SJCRH30 (cell line): ENCODE measurements at regions not wholly inside any gene's neighbourhood (a gene's known extent, or its start where the extent isn't known, plus 50 kb on each side); places are given as distances from the start of the nearest gene placed in this dataset.

ENCODE experiments used
- DNase-seq, 2 experiments: peaks; one replicate each; pipeline ENCODE4 v3.0.0-alpha.2; 2015 to 2020
- H3K27ac ChIP-seq: fragments of 250-450 bp; sonication (Bioruptor Pico); 2 replicates; pipeline ENCODE4 v1.5.1; 2020; ENCODE audit warnings: mild to moderate bottlenecking, moderate library complexity
- H3K27me3 ChIP-seq: fragments of 250-450 bp; sonication (Bioruptor Pico); 2 replicates; pipeline ENCODE4 v1.5.1; 2020; ENCODE audit warnings: mild to moderate bottlenecking, moderate library complexity
- H3K36me3 ChIP-seq: fragments of 250-450 bp; sonication (Bioruptor Pico); 2 replicates; pipeline ENCODE4 v1.5.1; 2020; ENCODE audit warnings: mild to moderate bottlenecking, moderate library complexity
- H3K4me1 ChIP-seq: fragments of 250-450 bp; sonication (Bioruptor Pico); 2 replicates; pipeline ENCODE4 v1.5.1; 2020; ENCODE audit warnings: mild to moderate bottlenecking, moderate library complexity
- H3K4me3 ChIP-seq: fragments of 250-450 bp; sonication (Bioruptor Pico); 2 replicates; pipeline ENCODE4 v1.5.1; 2020; ENCODE audit warnings: mild to moderate bottlenecking, moderate library complexity
- H3K9me3 ChIP-seq: fragments of 250-450 bp; sonication (Bioruptor Pico); replicated peaks from 2 replicates; pipeline ENCODE4 v1.5.1; 2020; ENCODE audit warnings: mild to moderate bottlenecking, moderate library complexity

DNA sequence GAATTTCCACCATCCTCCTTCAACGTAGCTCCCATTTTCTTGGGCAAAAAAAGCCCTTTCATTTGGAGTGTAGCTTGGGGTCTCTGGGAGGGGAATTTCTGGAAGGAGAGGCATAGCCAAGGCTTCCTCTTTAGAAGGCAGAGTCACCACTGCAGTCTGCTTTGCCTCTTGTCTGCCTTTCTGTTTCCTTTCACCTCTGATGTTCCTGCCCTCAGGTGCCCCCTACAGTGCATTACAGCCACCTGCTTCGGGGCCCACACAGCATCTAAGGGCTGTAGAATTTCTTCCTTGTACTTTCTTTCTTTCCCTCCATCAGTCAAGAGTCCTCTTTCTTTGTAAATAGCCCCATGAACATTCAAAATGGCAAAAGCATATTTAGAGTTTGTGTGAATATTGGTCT lies 1313.9 kb downstream of the TMEM121 start:
- no peak for DNase-seq
- H3K27me3 ChIP-seq, result no peaks in the 10 kb centered on the region
- H3K4me3 ChIP-seq, result no peak overlapping the region
- H3K36me3 ChIP-seq, result no peaks in the 10 kb centered on the region
- no peaks in the 10 kb centered on the region for H3K9me3 ChIP-seq
- no peaks in the 10 kb centered on the region; the same call in 1 of the 2 replicates for H3K4me1 ChIP-seq
- H3K27ac ChIP-seq, result no peak overlapping the region

DNA sequence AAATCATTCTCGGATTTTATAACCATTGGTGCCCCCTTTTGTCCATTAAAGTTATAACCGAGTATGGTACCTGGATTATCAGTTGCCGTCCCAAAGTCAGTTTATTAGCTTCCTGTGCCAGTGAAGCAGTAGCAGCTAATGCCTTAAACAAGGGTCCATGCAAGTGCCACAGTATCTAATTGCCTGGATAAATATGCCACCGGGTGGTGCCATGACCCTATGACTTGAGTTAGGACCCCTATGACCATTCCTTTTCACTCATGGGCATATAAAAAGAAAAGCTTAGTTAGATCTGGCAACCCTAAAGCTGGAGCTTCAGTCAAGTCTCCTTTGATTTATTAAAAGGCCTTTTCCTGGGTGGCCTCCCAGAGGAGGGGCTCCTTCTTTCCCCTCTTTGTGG lies 1314.6 kb downstream of the TMEM121 start:
- DNase-seq, result no peak
- no peaks in the 10 kb centered on the region for H3K27me3 ChIP-seq
- no peaks in the 10 kb centered on the region for H3K36me3 ChIP-seq
- H3K4me3 ChIP-seq, result no peak overlapping the region
- H3K9me3 ChIP-seq, result no peaks in the 10 kb centered on the region
- H3K27ac ChIP-seq, result no peak overlapping the region
- no peaks in the 10 kb centered on the region; the same call in 1 of the 2 replicates for H3K4me1 ChIP-seq

DNA sequence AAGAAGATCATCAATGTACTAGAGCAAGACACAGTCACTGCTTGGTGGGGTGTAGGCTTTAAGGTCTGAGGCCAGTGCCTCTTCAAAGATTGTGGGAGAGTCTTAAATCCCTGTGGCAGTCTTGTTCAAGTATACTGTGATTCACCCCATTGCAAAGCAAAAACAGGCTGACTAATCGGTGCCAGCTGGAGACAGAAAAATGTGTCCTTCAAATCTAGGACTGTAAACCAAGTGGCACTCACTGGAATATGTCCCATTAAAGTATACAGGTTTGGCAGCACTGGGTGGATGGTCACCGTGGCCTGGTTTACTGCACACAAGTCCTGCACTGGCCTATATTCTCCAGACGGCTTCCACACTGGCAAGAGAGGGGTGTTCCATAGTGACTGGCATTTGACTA lies 1315.3 kb downstream of the TMEM121 start:
- DNase-seq, result no peak
- Histone ChIP-seq H3K36me3 (no peaks in the 10 kb centered on the region), H3K27ac (no peak overlapping the region), H3K27me3 (no peaks in the 10 kb centered on the region), H3K4me1 (no peaks in the 10 kb centered on the region; the same call in 1 of the 2 replicates), H3K9me3 (no peaks in the 10 kb centered on the region), H3K4me3 (no peak overlapping the region)

DNA sequence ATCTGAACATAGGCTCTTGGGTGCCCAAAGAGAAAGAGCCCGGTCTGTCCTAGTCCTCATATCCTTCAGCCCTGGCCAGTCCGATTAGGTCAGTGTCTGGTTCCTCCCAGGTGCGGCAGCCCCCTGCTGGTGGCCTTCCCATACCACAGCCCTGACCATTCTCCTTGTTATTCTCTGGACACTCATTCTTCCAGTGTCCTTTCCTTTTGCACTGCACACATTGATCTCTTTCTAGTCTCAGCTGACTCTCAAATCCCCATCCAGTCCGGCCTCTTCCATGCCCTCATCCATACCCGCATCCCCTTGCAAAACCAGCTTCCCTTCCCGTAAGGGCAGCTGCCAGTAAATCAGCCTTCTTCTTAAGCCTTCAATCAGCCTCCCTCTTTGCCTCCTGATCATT lies 1316.3 kb downstream of the TMEM121 start:
- no peaks in the 10 kb centered on the region for H3K9me3 ChIP-seq
- DNase-seq, result no peak

DNA sequence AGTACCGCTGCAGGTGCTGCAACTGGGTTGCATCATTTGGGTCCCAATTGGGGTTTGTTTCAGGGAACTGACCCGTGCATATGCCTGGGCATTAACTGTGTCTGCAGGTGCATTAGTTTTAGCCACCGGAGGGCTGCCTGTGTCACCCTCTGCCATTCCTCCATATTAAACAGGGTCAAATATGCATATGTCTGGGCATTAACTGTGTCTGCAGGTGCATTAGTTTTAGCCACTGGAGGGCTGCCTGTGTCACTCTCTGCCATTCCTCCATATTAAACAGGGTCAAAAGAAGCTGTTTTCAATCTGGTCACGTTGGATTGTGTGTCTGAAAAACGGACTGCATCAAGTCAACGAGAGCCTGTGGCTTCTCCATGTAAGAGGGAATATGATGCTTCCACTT lies 1317.0 kb downstream of the TMEM121 start:
- Histone ChIP-seq H3K27me3 (no peaks in the 10 kb centered on the region), H3K27ac (no peak overlapping the region), H3K36me3 (no peaks in the 10 kb centered on the region), H3K4me3 (peak overlapping the region; percentile 56), H3K9me3 (no peaks in the 10 kb centered on the region), H3K4me1 (no peaks in the 10 kb centered on the region; the same call in 1 of the 2 replicates)
- DNase-seq, result no peak

More for the DNA sequence above, 1316.3 kb downstream of the TMEM121 start:
- Histone ChIP-seq H3K4me3 (no peak overlapping the region), H3K36me3 (no peaks in the 10 kb centered on the region), H3K27me3 (no peaks in the 10 kb centered on the region), H3K27ac (no peak overlapping the region), H3K4me1 (no peaks in the 10 kb centered on the region; the same call in 1 of the 2 replicates)

DNA sequence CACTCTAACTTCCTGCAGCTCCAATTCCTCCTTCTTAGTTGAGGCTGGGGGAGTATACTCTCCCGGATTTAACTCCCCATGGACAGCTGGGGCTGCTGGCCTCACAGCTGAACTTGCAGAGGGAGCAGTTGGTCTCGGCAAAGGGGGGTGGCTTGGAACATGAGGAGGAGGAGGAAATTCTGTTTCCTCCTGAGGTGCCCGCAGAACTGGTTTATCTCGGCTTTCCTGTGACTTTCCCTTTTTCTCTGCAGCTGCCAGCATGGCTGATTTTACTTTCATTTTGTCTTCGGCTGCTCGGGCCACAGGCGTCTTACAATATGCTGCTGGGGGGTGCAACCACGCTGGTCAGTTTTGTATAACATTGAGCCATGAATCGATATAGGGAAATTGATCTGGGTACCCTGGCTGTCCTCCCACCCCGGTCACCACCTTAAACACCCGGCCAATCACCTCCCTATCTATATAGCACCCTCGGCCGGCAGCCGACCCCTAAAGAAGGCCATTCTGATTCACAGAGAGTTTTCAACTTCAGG lies 1317.6 kb downstream of the TMEM121 start:
- DNase-seq, result peak; percentile 58 to 63

DNA sequence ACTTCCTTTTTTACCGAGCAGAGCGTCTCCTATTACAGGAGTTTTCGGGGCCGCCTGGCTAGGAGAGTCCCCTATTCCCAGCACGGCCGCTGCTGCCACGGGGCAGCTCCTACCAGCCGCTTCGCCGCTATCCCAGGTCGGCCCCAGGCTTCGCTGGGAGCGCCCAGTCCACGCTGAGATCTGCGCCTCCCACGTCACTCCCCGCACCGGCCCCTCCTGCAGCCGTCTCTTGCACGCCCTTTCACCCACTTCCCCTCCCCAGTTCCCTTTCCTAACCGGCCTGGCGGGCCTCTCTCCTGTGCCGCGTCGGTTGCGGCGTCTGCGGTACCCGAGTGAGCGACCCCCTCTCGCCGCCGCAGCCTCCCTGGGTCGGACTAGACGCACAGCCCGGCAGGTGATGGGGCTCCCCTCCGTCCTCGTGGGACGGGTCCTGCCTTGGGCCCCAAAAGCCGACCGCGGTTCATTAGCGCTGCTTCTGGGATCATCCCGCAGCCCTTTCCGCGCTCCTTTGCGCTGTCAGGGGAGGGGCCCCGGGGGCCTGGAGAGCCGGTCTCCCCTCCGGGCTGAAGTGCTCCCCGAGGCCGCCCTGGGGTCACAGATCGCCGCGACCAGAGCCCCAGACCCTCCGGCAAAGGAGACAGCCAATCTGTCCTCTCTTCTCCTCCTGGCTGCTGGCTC lies 1318.4 kb downstream of the TMEM121 start:
- Histone ChIP-seq H3K4me1 (no peaks in the 10 kb centered on the region; the same call in 1 of the 2 replicates), H3K27ac (no peak overlapping the region; the same call in 1 of the 2 replicates), H3K27me3 (no peaks in the 10 kb centered on the region), H3K36me3 (no peaks in the 10 kb centered on the region), H3K4me3 (peak overlapping the region; percentile 56), H3K9me3 (no peaks in the 10 kb centered on the region)
- peak; percentile 19 to 45 for DNase-seq

More for the DNA sequence above, 1317.6 kb downstream of the TMEM121 start:
- H3K27me3 ChIP-seq, result no peaks in the 10 kb centered on the region
- peak overlapping the region; percentile 13; the same call in 1 of the 2 replicates for H3K27ac ChIP-seq
- H3K4me3 ChIP-seq, result peak overlapping the region; percentile 56
- H3K36me3 ChIP-seq, result no peaks in the 10 kb centered on the region
- H3K4me1 ChIP-seq, result no peaks in the 10 kb centered on the region; the same call in 1 of the 2 replicates
- no peaks in the 10 kb centered on the region for H3K9me3 ChIP-seq

DNA sequence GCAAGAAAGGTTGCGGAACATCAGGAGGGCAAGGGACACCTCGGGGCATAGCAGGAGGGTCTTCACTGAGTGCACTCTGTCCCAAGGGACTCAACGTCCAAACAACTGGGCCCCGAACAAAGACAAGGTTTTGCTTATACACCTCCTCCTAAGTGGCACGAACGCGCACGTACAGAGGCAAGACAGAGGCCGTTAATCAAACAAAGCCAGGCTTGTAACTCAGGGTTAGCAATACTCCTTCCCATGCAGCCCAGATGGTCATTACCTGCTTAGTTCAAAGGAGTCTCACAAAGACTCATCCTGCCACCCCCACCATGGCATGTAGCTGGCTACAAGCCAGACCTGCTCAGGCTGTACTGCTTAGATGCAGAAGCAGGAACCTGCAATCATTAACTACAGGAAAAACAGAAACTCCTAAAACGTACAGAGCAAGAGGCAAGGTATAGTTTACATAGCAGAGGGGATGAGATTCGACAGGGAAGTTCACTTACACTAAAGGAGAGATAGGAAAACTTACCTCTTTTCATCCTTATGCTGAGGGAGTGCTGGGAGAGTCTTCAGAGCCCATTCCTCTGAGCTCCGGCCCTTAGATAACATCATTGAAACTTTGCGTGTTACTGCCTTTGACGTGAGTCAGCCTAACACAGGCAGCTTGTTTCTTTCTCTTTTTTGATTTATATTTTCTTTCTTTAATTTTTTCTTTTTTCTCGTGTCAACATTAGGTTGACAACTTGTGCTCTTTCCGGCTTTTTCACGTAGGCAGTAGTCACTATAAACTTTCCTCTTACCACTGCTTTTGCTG lies 1319.1 kb downstream of the TMEM121 start:
- Histone ChIP-seq H3K4me1 (no peaks in the 10 kb centered on the region; the same call in 1 of the 2 replicates), H3K4me3 (no peak overlapping the region), H3K9me3 (no peaks in the 10 kb centered on the region), H3K27me3 (no peaks in the 10 kb centered on the region), H3K27ac (no peak overlapping the region), H3K36me3 (no peaks in the 10 kb centered on the region)
- no peak for DNase-seq

DNA sequence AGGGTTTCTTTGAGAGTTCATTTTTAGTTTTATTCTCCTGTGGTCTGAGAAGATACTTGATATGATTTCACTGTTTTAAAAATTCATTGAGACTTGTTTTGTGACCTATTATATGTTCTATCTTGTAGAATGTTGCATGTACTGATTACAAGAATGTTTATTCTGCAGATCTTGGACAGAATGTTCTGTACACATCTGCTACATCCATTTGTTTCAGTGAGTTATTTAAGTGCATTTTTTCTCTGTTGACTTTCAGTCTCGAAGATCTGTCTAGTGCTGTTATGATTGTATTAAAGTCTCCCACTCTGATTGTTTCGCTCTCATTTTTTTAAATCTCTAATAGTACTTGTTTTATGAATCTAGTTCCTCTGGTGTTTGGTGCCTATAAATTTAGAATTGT lies 1319.8 kb downstream of the TMEM121 start:
- H3K4me3 ChIP-seq, result no peak overlapping the region
- no peak overlapping the region for H3K27ac ChIP-seq
- H3K27me3 ChIP-seq, result no peaks in the 10 kb centered on the region
- no peaks in the 10 kb centered on the region for H3K36me3 ChIP-seq
- H3K4me1 ChIP-seq, result no peaks in the 10 kb centered on the region; the same call in 1 of the 2 replicates
- no peak for DNase-seq
- no peaks in the 10 kb centered on the region for H3K9me3 ChIP-seq

DNA sequence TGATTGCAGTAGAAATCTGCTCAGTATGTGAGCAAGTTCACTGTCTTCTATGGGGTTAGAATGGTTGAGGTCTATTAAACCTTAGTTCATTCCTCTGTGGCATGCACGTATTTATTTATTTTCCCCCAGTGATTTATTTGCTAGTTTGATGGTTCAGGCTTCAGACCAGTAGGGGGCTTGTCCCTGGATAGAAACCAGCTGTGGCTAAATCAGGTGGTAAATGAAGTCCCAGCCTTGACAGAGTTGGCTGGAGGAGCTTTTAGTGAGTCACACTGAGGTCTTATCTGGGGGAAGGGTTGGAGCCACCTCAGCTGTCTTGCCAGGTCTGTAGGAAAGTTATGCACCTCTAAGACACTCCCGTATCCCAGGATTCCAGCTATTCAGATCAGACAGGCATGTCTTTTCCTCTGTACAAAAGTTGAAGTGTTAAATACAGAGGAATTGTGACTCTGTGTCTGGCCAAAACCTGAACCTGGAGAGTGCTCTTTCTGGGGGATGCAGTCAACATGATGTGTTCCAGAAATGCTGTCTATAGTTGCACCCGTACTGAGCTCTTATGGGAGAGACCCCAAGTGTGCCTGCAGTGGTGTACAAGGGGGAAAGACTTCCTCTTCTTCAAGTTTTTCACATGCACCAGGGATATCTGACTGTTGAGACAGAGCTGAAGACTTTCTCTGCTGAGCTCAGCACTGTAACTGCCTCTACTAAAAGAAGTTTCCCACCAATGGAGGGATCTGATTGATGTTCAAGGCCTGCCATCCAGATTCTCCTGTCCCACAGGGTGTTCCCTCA lies 1322.1 kb downstream of the TMEM121 start:
- Histone ChIP-seq H3K4me3 (no peak overlapping the region), H3K9me3 (no peaks in the 10 kb centered on the region), H3K27me3 (no peaks in the 10 kb centered on the region), H3K36me3 (no peaks in the 10 kb centered on the region), H3K4me1 (no peaks in the 10 kb centered on the region; the same call in 1 of the 2 replicates), H3K27ac (no peak overlapping the region)
- DNase-seq, result peak in 1 of 2 experiments; percentile 13

DNA sequence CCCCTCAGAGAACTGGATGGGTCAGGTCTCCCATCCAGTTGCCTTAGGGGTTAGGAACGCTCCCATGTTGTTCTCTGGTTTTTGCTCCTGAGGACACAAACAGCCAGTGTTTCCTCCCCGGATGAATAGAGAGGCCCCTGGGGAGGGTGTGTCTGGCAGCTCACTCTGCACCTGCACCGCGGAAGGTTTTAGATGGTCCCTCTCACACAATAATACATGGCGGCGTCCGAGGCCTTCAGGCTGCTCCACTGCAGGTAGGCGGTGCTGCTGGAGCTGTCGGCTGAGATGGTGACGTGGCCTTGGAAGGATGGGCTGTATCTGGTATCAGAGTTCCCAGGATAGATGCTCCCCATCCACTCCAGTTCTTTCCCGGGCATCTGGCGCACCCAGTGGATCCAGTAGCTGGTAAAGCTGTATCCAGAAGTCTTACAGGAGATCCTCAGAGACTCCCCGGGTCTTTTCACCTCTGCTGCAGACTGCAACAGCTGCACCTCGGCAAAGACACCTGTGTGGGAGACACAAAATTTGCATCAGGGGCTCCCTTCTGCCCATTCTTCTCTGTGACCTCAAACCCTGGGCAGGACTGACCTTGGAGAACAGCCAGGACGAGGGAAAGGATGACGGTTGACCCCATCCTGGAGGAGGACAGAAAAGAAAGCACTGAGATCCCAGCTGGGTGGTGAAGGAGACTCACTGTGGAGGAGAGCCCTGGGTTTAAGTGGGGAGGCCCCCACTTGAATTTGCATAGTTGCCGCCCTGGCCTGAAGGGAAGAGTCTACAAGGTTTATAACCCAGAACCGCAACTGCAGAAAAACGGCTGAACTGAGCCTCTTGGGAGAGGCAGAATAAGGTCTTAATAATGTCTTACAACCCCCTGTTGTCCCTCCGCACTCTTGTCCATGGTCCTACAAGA lies 1324.8 kb downstream of the TMEM121 start:
- no peaks in the 10 kb centered on the region for H3K4me1 ChIP-seq
- no peak overlapping the region for H3K27ac ChIP-seq
- no peaks in the 10 kb centered on the region for H3K9me3 ChIP-seq
- H3K36me3 ChIP-seq, result no peaks in the 10 kb centered on the region
- no peak for DNase-seq
- no peaks in the 10 kb centered on the region for H3K27me3 ChIP-seq
- no peak overlapping the region for H3K4me3 ChIP-seq

DNA sequence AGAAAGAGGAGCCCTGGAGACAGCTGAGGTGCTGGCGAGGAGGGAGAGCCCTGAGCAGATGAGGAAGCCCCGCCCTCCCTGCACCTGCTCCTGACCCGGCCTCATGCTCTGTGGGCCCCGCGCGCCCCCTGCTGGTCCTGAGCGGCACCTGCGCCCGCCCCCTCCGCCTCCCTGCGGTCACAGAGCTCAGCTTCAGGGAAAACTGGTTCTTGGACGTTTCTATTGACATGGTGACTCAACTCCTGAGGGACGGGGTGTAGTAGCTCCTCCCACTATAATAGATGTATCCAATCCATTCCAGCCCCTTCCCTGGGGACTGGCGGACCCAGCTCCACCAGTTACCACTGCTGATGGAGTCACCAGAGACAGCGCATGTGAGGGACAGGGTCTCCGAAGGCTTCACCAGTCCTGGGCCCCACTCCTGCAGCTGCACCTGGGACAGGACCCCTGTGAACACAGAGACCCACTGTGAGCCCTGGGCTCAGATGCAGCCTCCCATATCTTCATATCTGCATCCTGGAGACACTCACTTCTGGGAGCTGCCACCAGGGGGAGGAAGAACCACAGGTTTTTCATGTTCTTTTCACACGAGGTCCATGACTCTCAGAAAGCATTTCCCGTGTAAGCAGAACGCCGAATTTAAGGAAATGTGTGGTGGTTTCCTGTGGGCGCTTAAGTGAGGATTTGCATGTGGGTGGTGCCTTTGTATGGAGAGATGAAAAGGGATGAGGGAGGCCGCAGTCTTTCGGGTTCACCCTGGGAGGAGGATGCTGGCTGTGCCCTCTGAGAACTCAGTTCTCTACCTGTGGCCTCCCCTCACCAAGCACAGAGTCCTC lies 1346.4 kb downstream of the TMEM121 start:
- no peaks in the 10 kb centered on the region for H3K36me3 ChIP-seq
- H3K4me1 ChIP-seq, result no peaks in the 10 kb centered on the region
- no peak overlapping the region for H3K27ac ChIP-seq
- peak; percentile 69 to 71 for DNase-seq
- H3K27me3 ChIP-seq, result no peaks in the 10 kb centered on the region
- H3K9me3 ChIP-seq, result no peaks in the 10 kb centered on the region
- no peak overlapping the region for H3K4me3 ChIP-seq

DNA sequence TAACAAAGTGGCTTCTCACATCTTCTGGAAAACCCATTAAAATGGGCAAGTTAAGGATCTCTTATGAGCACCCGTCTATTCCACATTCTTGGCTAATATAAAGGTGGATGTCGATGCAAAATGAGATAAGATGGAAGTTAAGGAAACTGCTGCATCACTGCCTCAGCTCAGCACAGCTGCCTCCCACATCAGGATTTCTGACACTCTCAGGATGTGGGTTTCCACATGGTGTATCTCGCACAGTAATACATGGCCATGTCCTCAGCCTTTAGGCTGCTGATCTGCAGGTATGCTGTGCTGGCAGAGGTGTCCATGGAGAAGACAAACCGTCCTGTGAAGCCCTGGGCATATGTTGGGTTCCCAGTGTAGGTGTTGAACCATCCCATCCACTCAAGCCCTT lies 1348.0 kb downstream of the TMEM121 start:
- no peaks in the 10 kb centered on the region for H3K36me3 ChIP-seq
- H3K9me3 ChIP-seq, result no peaks in the 10 kb centered on the region
- H3K27me3 ChIP-seq, result no peaks in the 10 kb centered on the region
- no peak overlapping the region for H3K4me3 ChIP-seq
- H3K4me1 ChIP-seq, result no peaks in the 10 kb centered on the region
- no peak overlapping the region for H3K27ac ChIP-seq
- DNase-seq, result no peak
